ENCODE measurements at regions not wholly inside any gene's neighbourhood (a gene's known extent, or its start where the extent isn't known, plus 50 kb on each side); places are given as distances from the start of the nearest gene placed in this dataset.

DNA sequence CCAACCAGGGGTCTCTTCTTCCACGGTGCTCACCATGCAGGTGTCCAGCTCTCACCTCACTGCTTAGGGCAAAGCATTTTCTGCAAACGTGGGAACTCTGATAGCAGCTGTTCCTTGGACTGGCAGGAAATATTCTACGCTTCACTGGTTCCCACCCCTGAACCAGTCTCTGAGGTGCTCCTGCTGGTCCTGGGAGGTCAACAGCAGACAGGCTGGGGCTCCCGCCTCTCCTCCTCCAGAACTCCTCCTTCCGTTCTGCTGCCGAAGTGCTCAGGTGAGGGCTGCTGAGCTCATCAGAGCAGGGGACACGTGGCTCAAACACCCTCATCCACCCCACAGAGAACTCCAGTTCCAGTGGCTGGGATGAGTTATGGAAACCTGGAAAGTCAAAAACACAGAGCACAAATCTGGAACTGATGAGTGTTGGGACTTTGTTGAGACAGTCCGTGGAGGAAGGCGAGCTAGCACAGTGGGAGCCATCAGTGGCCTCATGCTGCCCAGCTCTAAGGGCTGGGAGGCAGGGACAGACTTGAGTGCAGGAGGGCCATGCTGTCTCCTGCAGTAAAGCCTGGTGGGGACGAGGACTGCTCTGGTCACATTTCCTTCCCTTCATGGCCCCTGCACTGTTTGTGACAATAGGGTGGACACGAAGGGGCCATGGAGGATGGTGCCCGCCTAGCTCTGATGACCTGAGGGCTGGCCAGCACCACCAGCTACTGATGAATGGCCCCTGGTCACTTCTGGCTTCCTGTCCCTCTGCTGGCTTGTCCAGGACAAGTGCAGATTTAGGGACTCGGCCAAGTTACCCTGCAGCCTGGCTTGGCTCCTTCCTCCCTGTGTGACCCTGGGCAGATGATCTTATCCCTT lies 137.8 kb downstream of the KLF13 start:
- TF ChIP-seq SIN3A (IDR thresholded peaks at IDR 0.05; ENCODE audit: borderline replicate concordance, insufficient read depth, low read length) (no peak), POLR2AphosphoS5 (IDR thresholded peaks at IDR 0.05; ENCODE audit: low read depth, low read length) (no peak)

DNA sequence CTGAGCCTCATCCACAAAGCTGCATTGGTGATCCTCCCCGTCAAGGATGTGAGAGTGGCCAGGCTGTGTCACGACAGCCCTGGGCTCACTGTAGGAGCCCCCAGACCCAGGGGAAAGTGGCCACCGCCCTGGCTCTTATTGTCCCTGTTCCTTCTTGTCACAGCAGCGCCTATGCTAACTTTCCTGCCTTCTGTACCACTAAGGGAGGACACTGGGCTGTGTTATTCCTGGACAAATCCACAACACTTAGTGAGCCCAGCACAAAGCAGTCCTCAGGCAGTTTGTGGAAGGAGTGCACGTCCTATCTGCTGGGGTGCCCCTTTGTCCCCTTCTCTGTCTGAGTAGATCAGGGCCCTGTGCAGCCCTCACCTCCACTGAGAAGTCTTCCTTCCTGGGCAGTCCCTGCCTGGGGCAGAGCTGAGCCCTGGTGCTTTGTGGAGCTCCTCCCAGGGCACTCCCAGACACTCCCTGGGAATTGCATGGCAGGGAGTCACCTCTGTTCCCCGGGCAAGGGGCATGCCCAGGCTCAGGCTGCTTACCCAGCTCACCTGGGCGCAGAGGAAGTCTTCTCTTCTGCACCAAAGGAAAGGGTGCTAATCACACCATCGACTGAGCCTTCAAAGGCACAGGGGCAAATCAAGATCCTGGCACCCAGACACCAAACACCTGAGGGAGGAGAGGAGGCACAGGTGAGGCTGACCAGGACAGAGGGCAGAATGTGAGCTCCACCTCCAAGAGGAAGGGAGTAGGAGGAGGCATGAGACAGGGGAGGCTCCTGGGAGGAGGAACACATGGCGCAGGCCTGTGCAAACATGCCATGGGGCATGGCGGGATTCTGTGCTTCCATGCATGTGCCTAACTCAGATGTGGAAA lies 138.7 kb downstream of the KLF13 start:
- no peak for TF ChIP-seq SIN3A (IDR thresholded peaks at IDR 0.05; ENCODE audit: borderline replicate concordance, insufficient read depth, low read length)
- TF ChIP-seq, protein P1, sequence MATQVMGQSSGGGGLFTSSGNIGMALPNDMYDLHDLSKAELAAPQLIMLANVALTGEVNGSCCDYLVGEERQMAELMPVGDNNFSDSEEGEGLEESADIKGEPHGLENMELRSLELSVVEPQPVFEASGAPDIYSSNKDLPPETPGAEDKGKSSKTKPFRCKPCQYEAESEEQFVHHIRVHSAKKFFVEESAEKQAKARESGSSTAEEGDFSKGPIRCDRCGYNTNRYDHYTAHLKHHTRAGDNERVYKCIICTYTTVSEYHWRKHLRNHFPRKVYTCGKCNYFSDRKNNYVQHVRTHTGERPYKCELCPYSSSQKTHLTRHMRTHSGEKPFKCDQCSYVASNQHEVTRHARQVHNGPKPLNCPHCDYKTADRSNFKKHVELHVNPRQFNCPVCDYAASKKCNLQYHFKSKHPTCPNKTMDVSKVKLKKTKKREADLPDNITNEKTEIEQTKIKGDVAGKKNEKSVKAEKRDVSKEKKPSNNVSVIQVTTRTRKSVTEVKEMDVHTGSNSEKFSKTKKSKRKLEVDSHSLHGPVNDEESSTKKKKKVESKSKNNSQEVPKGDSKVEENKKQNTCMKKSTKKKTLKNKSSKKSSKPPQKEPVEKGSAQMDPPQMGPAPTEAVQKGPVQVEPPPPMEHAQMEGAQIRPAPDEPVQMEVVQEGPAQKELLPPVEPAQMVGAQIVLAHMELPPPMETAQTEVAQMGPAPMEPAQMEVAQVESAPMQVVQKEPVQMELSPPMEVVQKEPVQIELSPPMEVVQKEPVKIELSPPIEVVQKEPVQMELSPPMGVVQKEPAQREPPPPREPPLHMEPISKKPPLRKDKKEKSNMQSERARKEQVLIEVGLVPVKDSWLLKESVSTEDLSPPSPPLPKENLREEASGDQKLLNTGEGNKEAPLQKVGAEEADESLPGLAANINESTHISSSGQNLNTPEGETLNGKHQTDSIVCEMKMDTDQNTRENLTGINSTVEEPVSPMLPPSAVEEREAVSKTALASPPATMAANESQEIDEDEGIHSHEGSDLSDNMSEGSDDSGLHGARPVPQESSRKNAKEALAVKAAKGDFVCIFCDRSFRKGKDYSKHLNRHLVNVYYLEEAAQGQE (IDR thresholded peaks at IDR 0.05; ENCODE audit: insufficient read depth in 1 of 2, low read depth in 2 of 2, low read length in 2 of 2) = no peak
- TF ChIP-seq TAF1 (IDR thresholded peaks at IDR 0.05; ENCODE audit: borderline replicate concordance, insufficient read depth, low read length) = no peak
- no peak for TF ChIP-seq FOXP2 (optimal IDR thresholded peaks at IDR 0.05; ENCODE audit: borderline replicate concordance, extremely low read depth, extremely low read length, insufficient read depth)
- no peak for TF ChIP-seq POLR2AphosphoS5 (IDR thresholded peaks at IDR 0.05; ENCODE audit: low read depth, low read length)

DNA sequence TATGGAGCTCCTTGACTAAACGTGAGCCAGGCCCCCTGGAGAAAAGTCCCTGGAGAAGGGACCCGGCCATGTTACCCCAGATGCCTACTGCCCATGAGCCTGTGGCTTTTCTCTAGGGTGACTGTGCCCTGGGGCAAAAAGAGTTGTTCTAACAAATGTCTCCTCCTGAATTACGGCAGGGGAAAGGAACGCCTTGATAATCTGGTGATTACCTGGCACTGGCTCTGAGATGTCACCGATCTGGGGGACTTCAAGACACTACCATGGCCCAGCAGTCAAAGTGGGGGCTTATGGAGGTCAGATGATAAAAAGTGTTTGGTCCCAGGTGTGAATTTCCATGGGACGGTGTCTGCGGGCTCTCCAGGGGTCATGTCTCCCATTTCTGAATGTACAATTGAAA lies 140.7 kb downstream of the KLF13 start:
- no peak for TF ChIP-seq FOXP2 (optimal IDR thresholded peaks at IDR 0.05; ENCODE audit: borderline replicate concordance, extremely low read depth, extremely low read length, insufficient read depth)
- no peak for TF ChIP-seq POLR2AphosphoS5 (IDR thresholded peaks at IDR 0.05; ENCODE audit: low read depth, low read length)
- no peak for TF ChIP-seq SIN3A (IDR thresholded peaks at IDR 0.05; ENCODE audit: borderline replicate concordance, insufficient read depth, low read length)
- TF ChIP-seq, protein P1 (IDR thresholded peaks at IDR 0.05; ENCODE audit: insufficient read depth in 1 of 2, low read depth in 2 of 2, low read length in 2 of 2) = no peak
- TF ChIP-seq TAF1 (IDR thresholded peaks at IDR 0.05; ENCODE audit: borderline replicate concordance, insufficient read depth, low read length) = no peak

DNA sequence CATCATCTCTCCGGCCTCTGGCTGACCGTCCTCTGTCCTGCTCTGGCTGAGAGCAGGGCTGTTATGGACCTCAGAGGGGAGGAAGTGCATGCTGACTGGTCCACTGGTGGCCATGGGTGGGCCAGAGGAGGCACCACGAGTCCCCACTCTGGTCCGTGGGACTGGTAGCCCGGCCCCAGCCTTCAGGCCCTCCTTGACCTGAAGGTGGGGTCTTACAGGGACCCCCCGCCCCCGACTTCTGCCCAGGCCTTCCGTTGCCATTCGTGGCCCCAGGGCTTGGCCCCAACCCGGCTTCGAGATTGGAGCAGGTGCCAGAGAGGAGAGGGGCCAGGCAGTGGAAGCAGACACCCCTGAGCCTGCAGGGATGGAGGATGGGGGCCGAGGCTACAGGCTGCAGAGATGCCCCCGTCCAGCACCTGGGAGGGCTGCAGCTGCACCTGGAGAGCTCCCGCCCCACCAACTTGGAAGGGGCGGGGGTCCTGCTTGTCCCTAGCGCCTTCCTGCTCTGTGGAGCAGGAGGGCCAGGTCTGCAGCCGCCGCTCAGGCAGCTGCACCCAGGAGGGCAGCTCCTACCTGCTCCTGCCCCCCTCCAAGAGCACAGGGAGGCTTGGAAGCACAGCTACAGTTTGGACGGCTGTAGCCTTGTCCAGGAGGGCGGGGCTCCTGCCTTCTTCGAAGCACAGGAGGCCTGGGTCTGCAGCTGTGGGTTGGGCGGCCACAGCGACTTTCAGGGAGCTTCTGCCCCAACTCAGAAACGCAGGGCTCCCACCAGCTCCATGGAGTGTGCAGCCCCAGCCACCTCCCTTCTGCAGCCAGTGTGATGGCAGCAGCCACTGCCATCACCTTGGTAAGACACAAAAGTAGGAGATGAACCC lies 142.5 kb downstream of the KLF13 start:
- no peak for TF ChIP-seq SIN3A (IDR thresholded peaks at IDR 0.05; ENCODE audit: borderline replicate concordance, insufficient read depth, low read length)
- no peak for TF ChIP-seq TAF1 (IDR thresholded peaks at IDR 0.05; ENCODE audit: borderline replicate concordance, insufficient read depth, low read length)
- no peak for TF ChIP-seq FOXP2 (optimal IDR thresholded peaks at IDR 0.05; ENCODE audit: borderline replicate concordance, extremely low read depth, extremely low read length, insufficient read depth)
- TF ChIP-seq POLR2AphosphoS5 (IDR thresholded peaks at IDR 0.05; ENCODE audit: low read depth, low read length) = no peak
- TF ChIP-seq, protein P1 (IDR thresholded peaks at IDR 0.05; ENCODE audit: insufficient read depth in 1 of 2, low read depth in 2 of 2, low read length in 2 of 2) = no peak

Measured in PFSK-1 (cell line).